ENCODE measurements at regions not wholly inside any gene's neighbourhood (a gene's known extent, or its start where the extent isn't known, plus 50 kb on each side); places are given as distances from the start of the nearest gene placed in this dataset.

DNA sequence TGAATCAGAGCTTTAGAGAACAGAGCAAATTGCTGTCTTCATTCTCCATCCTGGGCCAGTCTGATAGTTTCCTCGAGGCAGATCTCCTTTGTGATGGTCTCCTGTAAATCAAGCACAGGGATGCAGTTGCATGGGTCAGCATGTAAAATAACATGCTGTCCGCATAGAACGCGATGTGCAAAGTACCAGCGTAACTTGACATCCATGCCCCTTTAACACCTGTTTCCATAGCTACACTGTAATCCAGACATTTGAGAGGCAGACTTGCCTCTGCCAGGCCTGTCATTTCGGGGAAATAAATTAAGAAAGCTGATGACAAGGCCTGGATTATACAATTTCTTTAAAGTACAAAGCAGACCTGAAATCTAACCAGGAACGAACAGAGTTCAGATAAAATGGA lies 413.5 kb downstream of the TLE4 start:
- no peak overlapping the region for H3K27ac ChIP-seq (ENCODE audit: insufficient read depth, low read length, poor library complexity, severe bottlenecking)
- no peaks in the 10 kb centered on the region for H3K4me1 ChIP-seq (ENCODE audit: control insufficient read depth, insufficient read depth, low read length, poor library complexity, severe bottlenecking)
- no peak overlapping the region for H3K4me3 ChIP-seq (ENCODE audit: insufficient read depth, low read depth, low read length, poor library complexity, severe bottlenecking)
- H3K36me3 ChIP-seq (ENCODE audit: control insufficient read depth, insufficient read depth, low read length), result no peaks in the 10 kb centered on the region
- DNase-seq, result no peak
- H3K27me3 ChIP-seq (replicated peaks; ENCODE audit: control insufficient read depth, insufficient read depth, low read length, poor library complexity, severe bottlenecking), result no peaks in the 10 kb centered on the region
- no peaks in the 10 kb centered on the region for H3K9me3 ChIP-seq (ENCODE audit: control insufficient read depth, low read length)

DNA sequence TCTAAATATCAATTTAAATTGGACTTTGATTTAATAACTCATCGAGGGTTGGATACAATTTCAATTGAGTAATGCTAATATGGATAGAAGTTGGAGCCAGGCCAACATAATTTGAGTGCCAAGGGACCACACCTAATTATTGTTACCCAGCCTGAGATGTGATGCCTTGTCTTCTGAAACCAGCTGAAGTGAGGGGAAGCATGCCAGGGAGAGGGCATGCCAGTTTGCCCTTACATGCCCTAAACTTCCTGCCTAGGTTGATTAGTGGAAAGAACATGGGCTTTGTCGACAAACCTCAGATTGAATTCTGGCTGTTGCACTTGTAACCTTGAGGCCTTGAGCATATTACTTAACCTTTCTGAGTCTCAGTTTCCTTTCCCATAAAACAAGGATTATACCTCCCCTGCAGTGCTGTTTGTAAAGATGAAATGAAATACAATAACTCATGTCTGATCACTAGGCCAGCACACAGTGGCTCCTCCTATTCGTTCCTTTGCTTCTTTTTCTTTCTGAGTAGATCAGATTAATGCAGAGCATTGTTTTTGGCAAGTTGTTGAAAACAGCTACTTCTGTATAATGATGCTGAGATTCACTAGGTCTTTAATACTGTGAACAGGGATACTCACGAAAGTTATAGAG lies 412.8 kb downstream of the TLE4 start:
- no peak for DNase-seq
- H3K27ac ChIP-seq (ENCODE audit: insufficient read depth, low read length, poor library complexity, severe bottlenecking), result no peak overlapping the region
- no peaks in the 10 kb centered on the region for H3K4me1 ChIP-seq (ENCODE audit: control insufficient read depth, insufficient read depth, low read length, poor library complexity, severe bottlenecking)
- no peaks in the 10 kb centered on the region for H3K27me3 ChIP-seq (replicated peaks; ENCODE audit: control insufficient read depth, insufficient read depth, low read length, poor library complexity, severe bottlenecking)
- H3K9me3 ChIP-seq (ENCODE audit: control insufficient read depth, low read length), result no peaks in the 10 kb centered on the region
- H3K4me3 ChIP-seq (ENCODE audit: insufficient read depth, low read depth, low read length, poor library complexity, severe bottlenecking), result no peak overlapping the region
- no peaks in the 10 kb centered on the region for H3K36me3 ChIP-seq (ENCODE audit: control insufficient read depth, insufficient read depth, low read length)

DNA sequence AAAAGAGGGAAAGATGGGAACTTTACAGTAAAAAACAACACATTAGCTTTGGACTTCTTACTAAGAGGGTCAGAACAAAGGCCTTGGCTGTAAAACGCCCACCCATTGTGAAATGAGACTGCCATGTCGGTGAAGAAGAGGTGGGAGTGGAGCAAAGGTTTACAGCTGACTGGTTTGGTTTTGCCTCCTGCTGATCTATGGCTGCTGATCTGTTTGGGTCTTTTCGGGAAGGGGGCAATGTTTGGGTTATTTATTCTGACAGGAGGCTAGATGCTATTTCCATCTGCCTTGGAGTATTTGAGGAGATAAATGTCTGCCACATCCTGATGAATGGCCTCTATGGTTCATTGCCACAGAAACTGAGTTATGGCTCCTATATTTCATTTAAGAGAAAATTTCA lies 408.7 kb downstream of the TLE4 start:
- DNase-seq, result no peak
- no peaks in the 10 kb centered on the region for H3K9me3 ChIP-seq (ENCODE audit: control insufficient read depth, low read length)
- no peaks in the 10 kb centered on the region for H3K36me3 ChIP-seq (ENCODE audit: control insufficient read depth, insufficient read depth, low read length)
- H3K4me1 ChIP-seq (ENCODE audit: control insufficient read depth, insufficient read depth, low read length, poor library complexity, severe bottlenecking), result no peaks in the 10 kb centered on the region
- no peaks in the 10 kb centered on the region for H3K27me3 ChIP-seq (replicated peaks; ENCODE audit: control insufficient read depth, insufficient read depth, low read length, poor library complexity, severe bottlenecking)
- no peak overlapping the region for H3K27ac ChIP-seq (ENCODE audit: insufficient read depth, low read length, poor library complexity, severe bottlenecking)
- no peak overlapping the region for H3K4me3 ChIP-seq (ENCODE audit: insufficient read depth, low read depth, low read length, poor library complexity, severe bottlenecking)

DNA sequence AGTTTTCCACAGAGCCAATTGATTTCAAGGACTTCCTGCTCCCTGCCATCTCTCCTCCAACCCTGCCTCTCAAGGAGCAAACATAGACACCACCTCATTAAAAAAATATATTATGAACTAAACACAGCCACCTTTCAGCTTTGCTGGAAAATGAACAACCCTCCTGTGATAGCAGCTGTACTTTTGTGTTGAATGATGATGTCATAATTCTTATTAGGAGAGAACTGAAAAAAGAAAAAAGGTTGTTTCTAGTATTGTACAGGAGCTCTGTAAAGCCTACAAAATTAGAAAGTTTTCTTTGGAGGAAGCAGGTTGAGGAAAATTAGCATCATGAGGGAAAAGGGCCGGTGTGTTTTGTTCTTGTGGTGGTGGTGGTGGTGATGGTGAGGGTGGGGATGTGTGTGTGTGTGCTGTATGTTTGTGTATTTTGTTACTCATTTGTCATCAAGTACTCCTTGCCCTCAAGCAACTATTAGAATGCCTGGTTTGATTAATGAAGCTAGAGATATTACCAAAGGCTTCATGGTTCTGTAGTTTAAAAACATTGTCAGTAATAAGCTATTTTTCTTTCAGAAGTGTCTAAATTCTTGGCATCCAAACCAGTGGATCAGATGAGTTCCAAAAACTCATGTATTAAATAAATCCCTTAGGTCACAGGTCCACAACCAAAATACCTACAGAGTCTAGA lies 405.9 kb downstream of the TLE4 start:
- Histone ChIP-seq H3K36me3 (ENCODE audit: control insufficient read depth, insufficient read depth, low read length) (no peaks in the 10 kb centered on the region), H3K9me3 (ENCODE audit: control insufficient read depth, low read length) (no peaks in the 10 kb centered on the region), H3K27me3 (replicated peaks; ENCODE audit: control insufficient read depth, insufficient read depth, low read length, poor library complexity, severe bottlenecking) (no peaks in the 10 kb centered on the region), H3K4me1 (ENCODE audit: control insufficient read depth, insufficient read depth, low read length, poor library complexity, severe bottlenecking) (no peaks in the 10 kb centered on the region), H3K4me3 (ENCODE audit: insufficient read depth, low read depth, low read length, poor library complexity, severe bottlenecking) (no peak overlapping the region), H3K27ac (ENCODE audit: insufficient read depth, low read length, poor library complexity, severe bottlenecking) (no peak overlapping the region)
- no peak for DNase-seq

DNA sequence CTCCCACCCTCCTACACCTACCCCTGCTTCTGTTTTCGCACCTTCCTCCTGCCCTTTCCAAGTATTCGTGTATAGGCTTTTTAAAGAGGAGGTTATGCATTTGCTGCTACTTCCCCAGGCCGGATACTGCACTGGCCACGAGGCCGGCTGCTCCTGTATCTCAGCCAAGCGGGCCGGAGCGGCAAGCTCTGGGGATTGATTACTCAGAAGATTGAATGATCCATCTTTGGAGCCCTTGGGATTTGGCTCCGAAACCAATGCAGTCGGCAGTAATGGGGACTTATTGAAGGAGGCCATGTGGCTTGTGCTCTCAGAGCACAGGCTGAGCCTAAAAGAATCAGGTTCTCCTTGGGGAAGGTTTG lies 405.3 kb downstream of the TLE4 start:
- DNase-seq, result no peak
- Histone ChIP-seq H3K27ac (ENCODE audit: insufficient read depth, low read length, poor library complexity, severe bottlenecking) (no peak overlapping the region), H3K9me3 (ENCODE audit: control insufficient read depth, low read length) (no peaks in the 10 kb centered on the region)

DNA sequence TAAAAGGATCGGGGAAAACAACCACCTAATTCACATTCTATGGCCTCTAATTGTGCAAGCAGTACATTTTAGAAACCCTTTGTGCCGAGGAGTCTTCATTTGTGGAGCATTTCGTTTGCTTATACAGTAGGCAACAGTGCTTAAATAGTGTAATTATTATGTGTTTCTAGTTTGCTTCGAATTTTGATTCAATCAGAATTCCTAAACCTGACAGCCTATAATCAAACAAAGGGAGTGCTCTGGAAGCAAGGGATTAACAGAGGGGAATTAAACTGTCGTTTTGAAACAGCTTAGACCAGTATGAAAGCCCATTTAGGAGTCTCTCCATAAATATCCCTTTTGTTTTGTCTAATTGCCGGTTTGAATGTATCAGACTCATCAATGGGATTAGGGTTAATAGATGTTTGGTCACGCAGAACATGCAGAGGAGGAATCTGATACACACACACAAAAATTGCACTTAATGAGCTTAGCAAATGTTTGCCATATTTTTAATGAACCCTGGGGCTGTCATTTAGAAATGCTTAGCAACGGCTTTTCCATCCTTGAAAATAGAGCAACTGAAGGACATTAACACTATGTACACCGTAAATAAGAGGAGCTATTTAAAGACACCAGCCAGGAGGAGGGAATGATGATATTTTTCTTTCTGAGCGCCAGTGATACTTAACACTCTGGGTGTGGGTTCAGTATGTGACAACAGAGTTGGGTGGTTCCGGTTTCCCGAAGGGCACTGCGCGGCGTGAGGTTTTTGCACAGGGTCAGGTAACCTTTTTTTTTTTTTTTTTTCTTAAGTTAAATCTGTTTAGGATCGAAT lies 404.7 kb downstream of the TLE4 start:
- Histone ChIP-seq H3K27me3 (replicated peaks; ENCODE audit: control insufficient read depth, insufficient read depth, low read length, poor library complexity, severe bottlenecking) (no peaks in the 10 kb centered on the region), H3K9me3 (ENCODE audit: control insufficient read depth, low read length) (no peaks in the 10 kb centered on the region), H3K4me1 (ENCODE audit: control insufficient read depth, insufficient read depth, low read length, poor library complexity, severe bottlenecking) (no peaks in the 10 kb centered on the region), H3K4me3 (ENCODE audit: insufficient read depth, low read depth, low read length, poor library complexity, severe bottlenecking) (no peak overlapping the region), H3K36me3 (ENCODE audit: control insufficient read depth, insufficient read depth, low read length) (no peaks in the 10 kb centered on the region), H3K27ac (ENCODE audit: insufficient read depth, low read length, poor library complexity, severe bottlenecking) (no peak overlapping the region)
- no peak for DNase-seq

More for the DNA sequence above, 405.3 kb downstream of the TLE4 start:
- no peaks in the 10 kb centered on the region for H3K36me3 ChIP-seq (ENCODE audit: control insufficient read depth, insufficient read depth, low read length)
- no peaks in the 10 kb centered on the region for H3K27me3 ChIP-seq (replicated peaks; ENCODE audit: control insufficient read depth, insufficient read depth, low read length, poor library complexity, severe bottlenecking)
- no peaks in the 10 kb centered on the region for H3K4me1 ChIP-seq (ENCODE audit: control insufficient read depth, insufficient read depth, low read length, poor library complexity, severe bottlenecking)
- no peak overlapping the region for H3K4me3 ChIP-seq (ENCODE audit: insufficient read depth, low read depth, low read length, poor library complexity, severe bottlenecking)

DNA sequence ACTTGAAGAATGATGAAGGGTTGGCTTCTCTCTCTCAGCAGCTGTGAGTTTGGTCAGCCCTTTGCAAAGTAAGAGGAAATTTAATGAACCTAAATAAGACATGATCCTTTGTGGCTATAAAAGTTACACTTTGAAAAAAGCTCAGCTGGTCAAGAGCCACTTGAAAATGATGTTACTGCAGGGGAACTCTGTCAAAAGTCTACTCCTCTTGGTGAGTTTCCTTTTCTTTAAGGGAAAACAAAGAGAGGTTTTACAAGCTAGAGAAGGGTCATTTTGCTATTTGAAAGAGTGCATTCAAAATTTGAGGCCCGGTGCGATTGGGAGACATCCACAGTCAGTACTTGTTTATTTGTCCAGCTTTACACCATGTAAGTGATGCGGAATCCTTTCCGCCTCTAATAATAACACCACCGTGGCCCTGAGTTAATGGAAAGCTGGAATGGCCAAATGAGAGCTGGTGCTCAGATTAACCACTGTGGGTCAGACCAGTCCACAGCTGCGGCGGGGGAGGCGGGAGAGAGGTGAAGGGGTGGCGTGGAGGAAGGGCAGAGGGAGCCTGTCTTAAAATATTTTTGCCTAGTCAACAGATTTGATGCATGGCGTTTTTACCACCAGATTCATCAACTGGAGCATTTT lies 404.0 kb downstream of the TLE4 start:
- no peaks in the 10 kb centered on the region for H3K27me3 ChIP-seq (replicated peaks; ENCODE audit: control insufficient read depth, insufficient read depth, low read length, poor library complexity, severe bottlenecking)
- no peaks in the 10 kb centered on the region for H3K36me3 ChIP-seq (ENCODE audit: control insufficient read depth, insufficient read depth, low read length)
- no peak for DNase-seq

DNA sequence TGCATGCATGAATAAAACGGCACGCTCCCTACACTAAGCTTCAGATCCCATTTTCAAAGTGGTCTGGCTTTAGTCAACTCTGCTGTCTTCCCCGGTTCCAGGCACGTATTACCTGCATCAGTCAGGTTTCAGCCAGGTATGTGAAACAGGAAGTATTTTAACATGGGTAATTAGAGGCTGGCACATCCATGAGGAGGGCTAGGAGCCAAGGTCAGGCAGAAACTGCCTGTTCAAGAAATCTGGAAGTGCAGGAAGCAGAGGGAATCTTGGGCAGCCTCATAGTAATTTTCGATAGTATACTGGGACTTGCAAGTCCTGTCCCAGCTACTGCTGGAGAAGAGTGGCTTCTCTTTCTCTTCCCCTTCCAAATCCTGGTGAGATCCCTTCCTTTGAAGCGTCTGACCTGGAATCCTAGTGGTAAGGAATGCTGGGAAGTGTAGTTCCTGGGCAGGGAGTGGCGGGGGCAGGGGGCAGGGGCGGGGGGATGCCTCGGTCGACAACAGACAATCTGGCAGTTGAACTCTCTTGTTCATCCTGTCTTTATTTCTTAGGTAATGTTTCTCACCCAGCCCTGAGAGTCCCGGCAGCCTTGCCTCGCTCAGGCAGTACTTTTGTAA lies 403.1 kb downstream of the TLE4 start:
- Histone ChIP-seq H3K4me3 (ENCODE audit: insufficient read depth, low read depth, low read length, poor library complexity, severe bottlenecking) (no peak overlapping the region), H3K4me1 (ENCODE audit: control insufficient read depth, insufficient read depth, low read length, poor library complexity, severe bottlenecking) (no peaks in the 10 kb centered on the region), H3K27ac (ENCODE audit: insufficient read depth, low read length, poor library complexity, severe bottlenecking) (no peak overlapping the region), H3K36me3 (ENCODE audit: control insufficient read depth, insufficient read depth, low read length) (no peaks in the 10 kb centered on the region), H3K27me3 (replicated peaks; ENCODE audit: control insufficient read depth, insufficient read depth, low read length, poor library complexity, severe bottlenecking) (no peaks in the 10 kb centered on the region), H3K9me3 (ENCODE audit: control insufficient read depth, low read length) (no peaks in the 10 kb centered on the region)
- no peak for DNase-seq

More for the DNA sequence above, 404.0 kb downstream of the TLE4 start:
- Histone ChIP-seq H3K27ac (ENCODE audit: insufficient read depth, low read length, poor library complexity, severe bottlenecking) (no peak overlapping the region), H3K4me3 (ENCODE audit: insufficient read depth, low read depth, low read length, poor library complexity, severe bottlenecking) (no peak overlapping the region), H3K4me1 (ENCODE audit: control insufficient read depth, insufficient read depth, low read length, poor library complexity, severe bottlenecking) (no peaks in the 10 kb centered on the region), H3K9me3 (ENCODE audit: control insufficient read depth, low read length) (no peaks in the 10 kb centered on the region)

DNA sequence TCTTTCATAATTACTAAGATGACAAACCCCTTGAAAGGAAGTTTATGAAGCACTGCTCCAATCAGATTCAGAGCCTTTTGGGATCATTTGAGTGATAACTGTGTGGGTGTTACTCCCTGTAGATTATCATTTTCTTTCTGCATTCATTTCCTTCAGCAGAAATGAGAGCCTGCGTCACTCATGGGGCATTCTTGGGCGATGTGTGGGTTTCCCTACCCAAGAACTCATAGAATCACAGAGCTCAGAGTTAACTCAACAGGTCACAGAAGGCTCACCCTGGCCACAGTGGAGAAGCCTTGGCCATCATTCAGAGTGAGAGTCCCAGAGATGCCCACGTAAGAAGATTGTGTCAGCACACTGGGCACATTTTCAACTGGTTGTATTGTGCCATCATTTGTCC lies 401.9 kb downstream of the TLE4 start:
- Histone ChIP-seq H3K9me3 (ENCODE audit: control insufficient read depth, low read length) (no peaks in the 10 kb centered on the region), H3K4me3 (ENCODE audit: insufficient read depth, low read depth, low read length, poor library complexity, severe bottlenecking) (no peak overlapping the region), H3K36me3 (ENCODE audit: control insufficient read depth, insufficient read depth, low read length) (no peaks in the 10 kb centered on the region), H3K4me1 (ENCODE audit: control insufficient read depth, insufficient read depth, low read length, poor library complexity, severe bottlenecking) (no peaks in the 10 kb centered on the region), H3K27ac (ENCODE audit: insufficient read depth, low read length, poor library complexity, severe bottlenecking) (no peak overlapping the region), H3K27me3 (replicated peaks; ENCODE audit: control insufficient read depth, insufficient read depth, low read length, poor library complexity, severe bottlenecking) (no peaks in the 10 kb centered on the region)
- no peak for DNase-seq
